ENCODE measurements at regions not wholly inside any gene's neighbourhood (a gene's known extent, or its start where the extent isn't known, plus 50 kb on each side); places are given as distances from the start of the nearest gene placed in this dataset.
"Not testable (repeated sequence)": the region's sequence is repeated elsewhere in the genome, so short reads cannot be mapped to it uniquely, and the experiment has no call there.

GRCh38 chr7:32680259-32681173 is 185.2 kb downstream of the AVL9 start:
- no peak for DNase-seq

GRCh38 chr7:32679192-32679591 is 183.9 kb downstream of the AVL9 start:
- DNase-seq: no peak

GRCh38 chr7:32677593-32677992 is 182.3 kb downstream of the AVL9 start:
- DNase-seq: no peak

GRCh38 chr7:32676249-32676941 is 181.1 kb downstream of the AVL9 start:
- DNase-seq: no peak

GRCh38 chr7:32673275-32673983 is 178.1 kb downstream of the AVL9 start:
- DNase-seq: no peak

- no peak for DNase-seq
Measured at GRCh38 chr7:32670110-32671025, 175.1 kb downstream of the AVL9 start.

GRCh38 chr7:32669173-32669870 is 174.0 kb downstream of the AVL9 start:
- not testable (repeated sequence) for DNase-seq

- not testable (repeated sequence) for DNase-seq
Measured at GRCh38 chr7:32668387-32669097, 173.3 kb downstream of the AVL9 start.

- not testable (repeated sequence) for DNase-seq
Measured at GRCh38 chr7:32667586-32667985, 172.3 kb downstream of the AVL9 start.

- not testable (repeated sequence) for DNase-seq
Measured at GRCh38 chr7:32663805-32664211, 168.5 kb downstream of the AVL9 start.

- DNase-seq: not testable (repeated sequence)
Measured at GRCh38 chr7:32662509-32662908, 167.2 kb downstream of the AVL9 start.

GRCh38 chr7:32661929-32662328 is 166.6 kb downstream of the AVL9 start:
- no peak for DNase-seq

- DNase-seq: no peak
Measured at GRCh38 chr7:32661501-32661900, 166.2 kb downstream of the AVL9 start.

GRCh38 chr7:32660936-32661335 is 165.6 kb downstream of the AVL9 start:
- no peak for DNase-seq

GRCh38 chr7:32659853-32660252 is 164.6 kb downstream of the AVL9 start:
- no peak for DNase-seq

- DNase-seq: no peak
Measured at GRCh38 chr7:32658467-32658869, 163.2 kb downstream of the AVL9 start.

- DNase-seq: no peak
Measured at GRCh38 chr7:32658034-32658433, 162.7 kb downstream of the AVL9 start.

- DNase-seq: not testable (repeated sequence)
Measured at GRCh38 chr7:32654549-32654948, 159.3 kb downstream of the AVL9 start.

- DNase-seq: not testable (repeated sequence)
Measured at GRCh38 chr7:32650356-32650755, 155.1 kb downstream of the AVL9 start.

GRCh38 chr7:32648408-32649156 is 153.3 kb downstream of the AVL9 start:
- DNase-seq: no peak
